H1 (cell line): ENCODE measurements at regions not wholly inside any gene's neighbourhood (a gene's known extent, or its start where the extent isn't known, plus 50 kb on each side); places are given as distances from the start of the nearest gene placed in this dataset.

Experiments
- BCL11A ChIP-seq, 2 experiments: IDR thresholded peaks; one replicate each; pipeline ENCODE4 v1.6.1; 2011; ENCODE audit warnings: low read depth in 2 of 2, low read length in 2 of 2, mild to moderate bottlenecking in 2 of 2
- CBX5 ChIP-seq: fragments of 300-800, 300-1000 bp; sonication (generic); IDR thresholded peaks from 2 replicates; pipeline ENCODE4 v1.7.1; 2016; ENCODE audit warnings: antibody characterized with exemption, low read length, low read depth
- CBX8 ChIP-seq: fragments of 300-800, 300-1000 bp; sonication (generic); IDR thresholded peaks from 2 replicates; pipeline ENCODE4 v1.7.1; 2016; ENCODE audit warnings: low read depth, low read length, borderline replicate concordance
- CEBPB ChIP-seq: IDR thresholded peaks from 2 replicates; pipeline ENCODE4 v1.6.1; 2012; ENCODE audit warnings: low read depth, low read length
- CHD7 ChIP-seq: fragments of 300-600 bp; sonication (generic); IDR thresholded peaks from 2 replicates; pipeline ENCODE4 v1.7.1; 2012; ENCODE audit warnings: low read length, moderate library complexity, mild to moderate bottlenecking, inconsistent platforms; ENCODE audit not compliant: insufficient replicate concordance
- GABPA ChIP-seq: IDR thresholded peaks from 2 replicates; pipeline ENCODE4 v1.6.1; 2011; ENCODE audit warnings: mild to moderate bottlenecking, low read length, moderate library complexity, borderline replicate concordance; ENCODE audit not compliant: insufficient read depth
- GTF2F1 ChIP-seq: IDR thresholded peaks from 2 replicates; pipeline ENCODE4 v1.6.1; 2012; ENCODE audit warnings: low read depth, low read length, improper control_type of control experiment, borderline replicate concordance
- MAFK ChIP-seq: IDR thresholded peaks from 2 replicates; pipeline ENCODE4 v1.6.1; 2012; ENCODE audit warnings: low read depth, mild to moderate bottlenecking, improper control_type of control experiment, low read length
- POLR2AphosphoS5 ChIP-seq: IDR thresholded peaks from 2 replicates; pipeline ENCODE4 v1.6.1; 2011; ENCODE audit warnings: low read depth, low read length
- POU5F1 ChIP-seq: IDR thresholded peaks from 2 replicates; pipeline ENCODE4 v1.6.1; 2011; ENCODE audit warnings: low read depth, mild to moderate bottlenecking, low read length, moderate library complexity
- SIN3A ChIP-seq, 2 experiments: IDR thresholded peaks in 1 of 2; conservative IDR thresholded peaks in 1 of 2; 2 replicates each; pipeline ENCODE4 v1.6.1; 2011 to 2012; ENCODE audit warnings: low read length in 2 of 2, improper control_type of control experiment in 1 of 2, low read depth in 1 of 2, mild to moderate bottlenecking in 1 of 2

- no peak for TF ChIP-seq CHD7
- no peak for TF ChIP-seq CBX8
- TF ChIP-seq CBX5: no peak
- TF ChIP-seq POLR2AphosphoS5: no peak
- TF ChIP-seq MAFK: no peak
- TF ChIP-seq BCL11A (IDR thresholded peaks at IDR 0.05; ENCODE audit: low read depth in 2 of 2, low read length in 2 of 2): no peak
- no peak for TF ChIP-seq GTF2F1
- TF ChIP-seq SIN3A (conservative IDR thresholded peaks at IDR 0.05 in 1 of 2, IDR thresholded peaks at IDR 0.05 in 1 of 2; ENCODE audit: low read depth in 1 of 2, low read length in 2 of 2): no peak
- no peak for TF ChIP-seq POU5F1
- no peak for TF ChIP-seq GABPA
- no peak for TF ChIP-seq CEBPB
- TF ChIP-seq, all 59 proteins: peak for 0
These were observed 170.3 kb downstream of the TTC32 start (continued) for GRCh38 chr2:19731515-19731914.
